ENCODE measurements at regions not wholly inside any gene's neighbourhood (a gene's known extent, or its start where the extent isn't known, plus 50 kb on each side); places are given as distances from the start of the nearest gene placed in this dataset.

GRCh38 chr15:36390491-36390890 is 188.9 kb upstream of the CDIN1 start:
- no peak for TF ChIP-seq POLR2A (IDR thresholded peaks at IDR 0.05; ENCODE audit: low read depth, low read length)
- FAIRE-seq, result peak; percentile 84

DNA sequence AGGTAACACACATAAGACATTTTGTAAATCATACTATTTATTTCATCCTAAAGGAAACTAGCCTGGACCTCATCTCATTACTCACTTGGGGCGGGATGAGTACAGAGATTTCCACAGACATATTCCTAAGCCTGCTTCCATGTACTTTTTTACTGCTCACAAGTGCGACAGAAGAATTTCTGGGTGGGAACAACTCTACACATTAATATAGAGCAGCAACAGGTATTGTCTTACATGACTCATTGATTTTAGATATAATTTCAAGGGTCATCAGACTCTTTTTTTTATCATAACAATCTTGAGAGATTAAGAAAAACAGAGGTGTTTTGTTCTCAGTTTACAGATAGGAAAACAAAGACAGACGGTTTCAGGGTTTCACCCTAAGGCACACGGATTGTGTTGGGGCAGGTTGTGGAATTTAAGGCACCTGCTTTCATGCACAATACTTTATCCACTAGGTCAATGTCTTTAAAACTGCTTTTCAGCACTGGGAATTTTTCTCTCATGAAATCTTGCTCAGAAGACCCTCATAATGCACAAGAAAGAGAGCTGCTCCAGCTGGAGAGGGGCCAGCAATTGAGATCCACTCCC is 186.7 kb upstream of the CDIN1 start:
- no peak for DNase-seq (ENCODE audit: insufficient read length, low spot score)
- TF ChIP-seq POLR2A (IDR thresholded peaks at IDR 0.05; ENCODE audit: low read depth, low read length), result no peak
- peak; percentile 86 for FAIRE-seq

More at GRCh38 chr15:36390491-36390890, 188.9 kb upstream of the CDIN1 start:
- no peak for DNase-seq (ENCODE audit: insufficient read length, low spot score)

- TF ChIP-seq POLR2A (IDR thresholded peaks at IDR 0.05; ENCODE audit: low read depth, low read length), result no peak
- no peak for DNase-seq (ENCODE audit: insufficient read length, low spot score)
- no peak for FAIRE-seq
Observed at GRCh38 chr15:36398212-36398611, 181.2 kb upstream of the CDIN1 start.

DNA sequence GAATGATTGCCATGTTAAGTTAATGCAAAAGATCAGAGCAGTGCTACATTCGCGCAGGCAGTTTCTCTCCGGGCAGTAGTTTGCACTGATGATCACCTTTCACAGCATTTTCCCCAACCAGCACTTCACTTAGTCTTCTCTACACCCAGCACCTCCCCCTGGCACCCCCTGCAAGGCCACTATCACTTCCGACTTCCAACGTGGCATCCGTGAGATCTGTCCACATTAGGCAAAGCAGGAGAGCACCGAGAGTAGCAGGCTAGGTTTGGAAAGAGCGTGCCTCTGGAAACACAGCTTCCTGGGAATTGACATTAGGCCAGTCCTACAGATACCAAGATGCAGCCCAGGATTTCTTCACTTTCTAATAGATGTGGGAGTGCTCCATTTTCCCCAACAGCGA is 180.2 kb upstream of the CDIN1 start:
- TF ChIP-seq POLR2A (IDR thresholded peaks at IDR 0.05; ENCODE audit: low read depth, low read length), result no peak
- DNase-seq (ENCODE audit: insufficient read length, low spot score) (no peak), FAIRE-seq (peak; percentile 92)

- FAIRE-seq (peak; percentile 90), DNase-seq (ENCODE audit: insufficient read length, low spot score) (no peak)
- TF ChIP-seq POLR2A (IDR thresholded peaks at IDR 0.05; ENCODE audit: low read depth, low read length), result no peak
Observed at GRCh38 chr15:36400936-36401585, 178.4 kb upstream of the CDIN1 start.

- no peak for DNase-seq (ENCODE audit: insufficient read length, low spot score)
- peak; percentile 72 for FAIRE-seq
- no peak for TF ChIP-seq POLR2A (IDR thresholded peaks at IDR 0.05; ENCODE audit: low read depth, low read length)
Observed at GRCh38 chr15:36401586-36401966, 177.8 kb upstream of the CDIN1 start.

GRCh38 chr15:36403351-36403750 is 176.1 kb upstream of the CDIN1 start:
- peak; percentile 92 for FAIRE-seq
- DNase-seq (ENCODE audit: insufficient read length, low spot score), result no peak
- TF ChIP-seq POLR2A (IDR thresholded peaks at IDR 0.05; ENCODE audit: low read depth, low read length), result no peak

GRCh38 chr15:36406366-36406765 is 173.1 kb upstream of the CDIN1 start:
- no peak for DNase-seq (ENCODE audit: insufficient read length, low spot score)
- no peak for TF ChIP-seq POLR2A (IDR thresholded peaks at IDR 0.05; ENCODE audit: low read depth, low read length)
- FAIRE-seq, result no peak

DNA sequence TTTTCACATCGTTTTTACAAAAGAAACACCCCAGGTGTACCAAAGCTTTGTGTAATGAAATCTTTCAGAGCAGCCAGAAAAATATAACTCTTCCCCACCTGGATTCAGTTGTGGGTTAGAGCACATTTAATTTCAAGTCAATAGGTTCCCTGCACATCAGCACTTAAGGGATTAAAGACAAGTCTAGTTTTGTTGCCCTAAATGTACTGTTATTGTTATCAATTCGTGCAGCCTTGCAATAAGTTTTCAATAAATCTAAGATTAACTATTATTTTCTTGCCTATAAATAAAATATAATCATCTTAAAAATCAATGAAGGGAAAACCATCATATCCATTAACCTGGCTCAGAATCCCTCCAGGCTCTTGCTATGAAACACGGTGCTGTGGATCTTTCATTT is 172.5 kb upstream of the CDIN1 start:
- TF ChIP-seq POLR2A (IDR thresholded peaks at IDR 0.05; ENCODE audit: low read depth, low read length), result no peak
- DNase-seq (ENCODE audit: insufficient read length, low spot score) (no peak), FAIRE-seq (no peak)

- DNase-seq (ENCODE audit: insufficient read length, low spot score) (no peak), FAIRE-seq (peak; percentile 100)
- no peak for TF ChIP-seq POLR2A (IDR thresholded peaks at IDR 0.05; ENCODE audit: low read depth, low read length)
Observed at GRCh38 chr15:36407647-36408046, 171.8 kb upstream of the CDIN1 start.

GRCh38 chr15:36409819-36410218 is 169.6 kb upstream of the CDIN1 start:
- TF ChIP-seq POLR2A (IDR thresholded peaks at IDR 0.05; ENCODE audit: low read depth, low read length), result no peak
- DNase-seq (ENCODE audit: insufficient read length, low spot score), result no peak
- FAIRE-seq, result peak; percentile 88

DNA sequence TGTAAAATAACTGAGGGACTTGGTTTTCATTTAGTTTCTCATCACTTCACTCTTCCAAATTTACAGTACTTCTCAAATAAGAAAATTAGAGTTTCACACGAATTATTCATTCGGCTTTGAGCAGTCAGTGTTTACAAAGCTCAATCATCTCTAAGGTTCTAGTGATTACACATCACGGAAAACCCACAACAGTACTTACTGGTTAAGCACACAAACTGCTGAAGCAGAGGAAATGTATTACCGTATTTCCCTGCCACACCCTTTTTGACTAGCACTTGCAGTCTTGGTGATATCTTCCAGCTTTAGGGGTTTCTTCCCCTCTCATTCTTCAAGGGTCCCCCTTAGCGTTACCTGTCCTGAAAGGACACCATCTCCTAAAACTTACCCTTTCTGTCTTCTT is 164.8 kb upstream of the CDIN1 start:
- no peak for DNase-seq (ENCODE audit: insufficient read length, low spot score)
- no peak for TF ChIP-seq POLR2A (IDR thresholded peaks at IDR 0.05; ENCODE audit: low read depth, low read length)
- peak; percentile 98 for FAIRE-seq

GRCh38 chr15:36415643-36416042 is 163.8 kb upstream of the CDIN1 start:
- TF ChIP-seq POLR2A (IDR thresholded peaks at IDR 0.05; ENCODE audit: low read depth, low read length), result no peak
- DNase-seq (ENCODE audit: insufficient read length, low spot score) (no peak), FAIRE-seq (peak; percentile 98)

DNA sequence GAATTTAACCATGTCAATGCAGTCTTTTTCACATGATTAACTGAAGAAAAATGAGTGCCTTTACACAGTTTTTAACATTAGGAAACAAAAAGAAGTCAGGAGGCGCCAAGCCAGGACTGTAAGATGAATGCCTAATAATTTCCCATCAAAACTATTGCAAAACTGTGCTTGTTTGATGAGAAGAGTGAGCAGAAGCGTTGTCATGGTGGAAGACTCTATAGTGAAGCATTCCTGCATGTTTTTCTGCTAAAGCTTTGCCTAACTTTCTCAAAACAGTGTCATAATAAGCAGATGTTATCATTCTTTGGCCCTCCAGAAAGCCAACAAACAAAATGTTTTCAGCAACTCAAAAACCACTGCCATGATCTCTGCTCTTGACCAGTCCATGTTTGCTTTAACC is 156.8 kb upstream of the CDIN1 start:
- TF ChIP-seq POLR2A (IDR thresholded peaks at IDR 0.05; ENCODE audit: low read depth, low read length), result no peak
- DNase-seq (ENCODE audit: insufficient read length, low spot score) (no peak), FAIRE-seq (no peak)

DNA sequence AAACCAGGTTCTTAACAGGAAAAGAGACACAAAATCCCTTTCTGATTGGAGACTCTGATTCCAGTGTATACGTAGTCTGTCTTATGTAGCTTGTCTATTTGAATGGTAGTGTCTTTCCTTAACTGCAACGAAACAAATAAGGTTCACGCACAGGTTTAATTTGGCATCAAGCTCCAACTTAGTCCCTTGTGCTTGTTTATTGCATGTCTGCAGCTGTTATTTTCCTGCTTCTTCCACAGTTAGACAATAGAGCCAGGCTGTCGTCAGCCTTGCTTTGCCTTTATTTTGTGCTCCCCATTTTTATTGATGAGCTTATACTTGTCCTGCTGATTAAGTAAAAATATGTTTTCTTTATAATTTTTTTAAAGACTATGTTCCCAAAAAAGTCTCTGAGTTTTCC is 152.7 kb upstream of the CDIN1 start:
- DNase-seq (ENCODE audit: insufficient read length, low spot score), result no peak
- TF ChIP-seq POLR2A (IDR thresholded peaks at IDR 0.05; ENCODE audit: low read depth, low read length), result no peak
- FAIRE-seq, result peak; percentile 78

Data from H54 (cell line).